ENCODE measurements at regions not wholly inside any gene's neighbourhood (a gene's known extent, or its start where the extent isn't known, plus 50 kb on each side); places are given as distances from the start of the nearest gene placed in this dataset.

GRCh38 chr9:12934545-12935272 is 159.9 kb downstream of the LURAP1L start:
- DNase-seq, result no peak

- DNase-seq, result no peak
These were observed 160.9 kb downstream of the LURAP1L start for GRCh38 chr9:12935714-12936113.

- no peak for DNase-seq
These were observed 179.6 kb downstream of the LURAP1L start for GRCh38 chr9:12954441-12954840.

- DNase-seq, result peak; percentile 75 to 83
These were observed 180.8 kb downstream of the LURAP1L start for GRCh38 chr9:12955510-12956163.

GRCh38 chr9:12956261-12956660 is 181.4 kb downstream of the LURAP1L start:
- DNase-seq, result no peak

- DNase-seq, result no peak
These were observed 182.0 kb downstream of the LURAP1L start for GRCh38 chr9:12956805-12957204.

- DNase-seq, result no peak
These were observed 183.5 kb downstream of the LURAP1L start for GRCh38 chr9:12958279-12958678.

GRCh38 chr9:12958708-12959107 is 183.9 kb downstream of the LURAP1L start:
- DNase-seq, result no peak

- DNase-seq, result no peak
These were observed 186.5 kb downstream of the LURAP1L start for GRCh38 chr9:12961276-12961809.

GRCh38 chr9:12963537-12963936 is 188.7 kb downstream of the LURAP1L start:
- DNase-seq, result no peak

- DNase-seq, result no peak
These were observed 189.5 kb downstream of the LURAP1L start for GRCh38 chr9:12964271-12964670.

GRCh38 chr9:12965303-12965702 is 190.5 kb downstream of the LURAP1L start:
- no peak for DNase-seq

- DNase-seq, result no peak
These were observed 193.3 kb downstream of the LURAP1L start for GRCh38 chr9:12968093-12968492.

GRCh38 chr9:12972608-12973589 is 198.1 kb downstream of the LURAP1L start:
- no peak for DNase-seq

- no peak for DNase-seq
These were observed 198.9 kb downstream of the LURAP1L start for GRCh38 chr9:12973710-12974109.

GRCh38 chr9:12974671-12975070 is 199.9 kb downstream of the LURAP1L start:
- no peak for DNase-seq

GRCh38 chr9:12975496-12975895 is 200.7 kb downstream of the LURAP1L start:
- no peak for DNase-seq

GRCh38 chr9:12980085-12980851 is 205.4 kb downstream of the LURAP1L start:
- no peak for DNase-seq

GRCh38 chr9:12988258-12988657 is 213.4 kb downstream of the LURAP1L start:
- DNase-seq, result peak in 1 of 2 experiments; percentile 6

- DNase-seq, result no peak
These were observed 214.8 kb downstream of the LURAP1L start for GRCh38 chr9:12989669-12990068.

- DNase-seq, result no peak
These were observed 218.6 kb downstream of the LURAP1L start for GRCh38 chr9:12993466-12993865.

- DNase-seq, result peak in 1 of 2 experiments; percentile 20
These were observed 222.2 kb downstream of the LURAP1L start for GRCh38 chr9:12997009-12997408.
